ENCODE measurements at regions not wholly inside any gene's neighbourhood (a gene's known extent, or its start where the extent isn't known, plus 50 kb on each side); places are given as distances from the start of the nearest gene placed in this dataset.

DNA sequence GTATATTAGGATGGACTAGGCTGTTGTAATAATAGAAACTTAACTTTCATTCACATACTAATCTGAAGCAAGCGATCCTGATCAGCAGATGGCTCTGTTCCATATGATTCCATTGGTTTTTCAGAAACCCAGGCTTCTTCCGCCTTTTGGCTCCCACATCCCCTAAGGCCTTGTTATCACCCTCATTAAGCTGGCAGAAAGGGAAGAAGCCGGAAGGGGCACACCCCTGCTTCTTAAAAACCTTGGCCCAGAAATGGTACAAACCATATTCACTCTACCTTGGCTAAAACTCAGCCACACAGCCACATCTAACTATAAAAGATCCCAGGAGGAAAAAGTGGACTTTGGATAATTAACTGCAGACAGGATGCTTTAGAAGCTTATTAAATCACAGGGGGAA is 329.2 kb downstream of the PCNX1 start:
- H3K4me1 ChIP-seq: peaks cover 0 to 1% (median 0%) of the 10 kb centered on the region in 3 donors
- no peak overlapping the region for H3K4me3 ChIP-seq
- TF ChIP-seq, protein P1, sequence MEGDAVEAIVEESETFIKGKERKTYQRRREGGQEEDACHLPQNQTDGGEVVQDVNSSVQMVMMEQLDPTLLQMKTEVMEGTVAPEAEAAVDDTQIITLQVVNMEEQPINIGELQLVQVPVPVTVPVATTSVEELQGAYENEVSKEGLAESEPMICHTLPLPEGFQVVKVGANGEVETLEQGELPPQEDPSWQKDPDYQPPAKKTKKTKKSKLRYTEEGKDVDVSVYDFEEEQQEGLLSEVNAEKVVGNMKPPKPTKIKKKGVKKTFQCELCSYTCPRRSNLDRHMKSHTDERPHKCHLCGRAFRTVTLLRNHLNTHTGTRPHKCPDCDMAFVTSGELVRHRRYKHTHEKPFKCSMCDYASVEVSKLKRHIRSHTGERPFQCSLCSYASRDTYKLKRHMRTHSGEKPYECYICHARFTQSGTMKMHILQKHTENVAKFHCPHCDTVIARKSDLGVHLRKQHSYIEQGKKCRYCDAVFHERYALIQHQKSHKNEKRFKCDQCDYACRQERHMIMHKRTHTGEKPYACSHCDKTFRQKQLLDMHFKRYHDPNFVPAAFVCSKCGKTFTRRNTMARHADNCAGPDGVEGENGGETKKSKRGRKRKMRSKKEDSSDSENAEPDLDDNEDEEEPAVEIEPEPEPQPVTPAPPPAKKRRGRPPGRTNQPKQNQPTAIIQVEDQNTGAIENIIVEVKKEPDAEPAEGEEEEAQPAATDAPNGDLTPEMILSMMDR (IDR thresholded peaks at IDR 0.05): no peak
- TF ChIP-seq POLR2AphosphoS5 (IDR thresholded peaks at IDR 0.05) (no peak), EP300 (IDR thresholded peaks at IDR 0.05) (no peak), POLR2A (IDR thresholded peaks at IDR 0.05) (no peak)
- no peaks in the 10 kb centered on the region for H3K27me3 ChIP-seq
- no peaks in the 10 kb centered on the region for H3K9me3 ChIP-seq
- H3K27ac ChIP-seq: no peak overlapping the region
- ATAC-seq: peak; percentile 41
- H3K36me3 ChIP-seq: no peaks in the 10 kb centered on the region
- 66 to 76% methylated on average over 2 to 3 of the region's 3 CpGs for WGBS, 2 donors (ENCODE audit: low coverage in 1 of 2)

- 82 to 97% methylated on average over 3 to 4 of the region's 4 CpGs for WGBS, 2 donors (ENCODE audit: low coverage in 1 of 2)
Measured at GRCh38 chr14:71237556-71237955, 330.3 kb downstream of the PCNX1 start.

DNA sequence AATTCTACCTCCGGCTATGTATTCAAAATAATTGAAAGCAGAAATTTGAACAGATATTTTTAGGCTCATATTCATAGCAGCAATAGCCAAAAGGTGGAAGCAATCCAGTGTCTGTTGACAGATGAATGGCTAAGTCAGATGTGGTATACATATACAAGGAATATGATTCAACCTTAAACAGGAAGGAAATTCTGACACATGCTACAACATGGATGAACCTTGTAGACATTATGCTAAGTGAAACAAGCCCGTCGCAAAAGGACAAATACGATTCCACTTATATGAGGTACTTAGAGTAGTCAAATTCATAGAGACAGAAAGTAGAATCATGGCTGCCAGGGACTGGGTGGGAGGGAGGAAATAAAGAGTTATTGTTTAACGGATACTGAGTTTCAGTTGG is 331.6 kb downstream of the PCNX1 start:
- Histone ChIP-seq H3K36me3 (no peaks in the 10 kb centered on the region), H3K9me3 (no peaks in the 10 kb centered on the region), H3K27ac (no peak overlapping the region), H3K4me1 (peaks cover 0 to 17% (median 0%) of the 10 kb centered on the region in 3 donors), H3K27me3 (no peaks in the 10 kb centered on the region), H3K4me3 (no peak overlapping the region)
- WGBS, 2 donors (ENCODE audit: low coverage in 1 of 2): 79 to 90% methylated on average over 5 of the region's 5 CpGs
- TF ChIP-seq POLR2A (IDR thresholded peaks at IDR 0.05): no peak
- no peak for ATAC-seq

More at GRCh38 chr14:71237556-71237955, 330.3 kb downstream of the PCNX1 start:
- no peak overlapping the region for H3K4me3 ChIP-seq
- peaks cover 0 to 12% (median 0%) of the 10 kb centered on the region in 3 donors for H3K4me1 ChIP-seq
- no peak for ATAC-seq
- no peaks in the 10 kb centered on the region for H3K9me3 ChIP-seq
- TF ChIP-seq EP300 (IDR thresholded peaks at IDR 0.05) (no peak), POLR2AphosphoS5 (IDR thresholded peaks at IDR 0.05) (no peak), POLR2A (IDR thresholded peaks at IDR 0.05) (no peak)
- TF ChIP-seq, protein P1 (IDR thresholded peaks at IDR 0.05): no peak
- no peak overlapping the region for H3K27ac ChIP-seq
- H3K27me3 ChIP-seq: no peaks in the 10 kb centered on the region
- H3K36me3 ChIP-seq: no peaks in the 10 kb centered on the region

DNA sequence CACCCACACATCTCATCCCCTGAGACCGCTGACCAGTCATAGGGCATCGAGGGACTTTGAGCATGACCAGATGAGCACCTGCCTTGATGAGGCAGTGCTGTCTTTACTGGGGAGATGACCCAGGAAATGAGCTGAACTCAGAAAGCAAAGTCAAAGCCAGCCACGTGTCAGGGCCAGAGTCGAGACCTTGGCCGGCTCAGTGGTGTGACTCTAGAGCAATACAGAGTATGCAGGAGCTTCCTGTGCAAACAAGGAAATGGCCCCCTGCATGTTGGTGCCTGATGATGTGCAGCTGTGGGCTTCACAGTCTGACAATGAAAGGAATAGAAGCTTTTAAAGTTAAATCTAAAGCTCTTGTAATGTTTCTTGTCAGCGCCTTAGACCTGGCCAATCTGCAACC is 332.9 kb downstream of the PCNX1 start:
- Histone ChIP-seq H3K36me3 (no peaks in the 10 kb centered on the region), H3K27ac (no peak overlapping the region), H3K9me3 (no peaks in the 10 kb centered on the region), H3K4me3 (no peak overlapping the region), H3K27me3 (no peaks in the 10 kb centered on the region), H3K4me1 (peaks cover 0 to 17% (median 0%) of the 10 kb centered on the region in 3 donors)
- TF ChIP-seq POLR2AphosphoS5 (IDR thresholded peaks at IDR 0.05) (no peak), POLR2A (IDR thresholded peaks at IDR 0.05) (no peak), EP300 (IDR thresholded peaks at IDR 0.05) (no peak)
- TF ChIP-seq, protein P1 (IDR thresholded peaks at IDR 0.05): no peak
- WGBS, 2 donors (ENCODE audit: low coverage in 1 of 2): 66 to 78% methylated on average over 4 of the region's 6 CpGs
- no peak for ATAC-seq

DNA sequence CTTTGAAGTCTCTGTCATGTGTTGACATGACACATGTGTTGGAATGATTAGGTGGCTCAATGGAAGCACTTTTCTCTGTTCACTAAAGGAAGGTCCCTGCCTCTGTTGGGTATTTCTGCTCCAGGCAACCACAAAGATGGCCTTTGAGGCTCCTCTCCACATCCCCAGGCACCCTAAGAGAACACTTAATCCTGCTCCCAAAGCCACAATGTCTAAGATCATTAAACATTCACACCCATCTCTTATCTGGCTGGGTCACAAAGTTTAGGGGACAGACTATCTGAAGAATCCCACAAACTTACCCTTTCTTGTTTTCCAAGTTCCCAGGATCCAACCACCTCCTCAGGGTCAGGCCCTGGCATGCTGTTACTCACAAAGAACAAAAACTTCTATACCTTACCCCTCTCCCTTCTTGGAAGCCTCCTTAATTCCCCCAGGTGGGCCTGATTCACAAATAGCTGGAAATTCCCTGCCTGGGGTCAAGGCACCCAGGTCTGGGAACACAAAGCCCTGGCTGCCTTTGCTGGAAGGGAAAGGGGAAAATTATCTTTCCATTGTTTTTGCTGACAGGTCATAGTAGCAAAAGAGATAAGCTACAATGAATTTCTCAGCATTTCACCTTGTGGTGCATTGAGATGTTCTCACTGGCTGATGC is 333.7 kb downstream of the PCNX1 start:
- Histone ChIP-seq H3K9me3 (no peaks in the 10 kb centered on the region), H3K4me3 (no peak overlapping the region), H3K4me1 (peaks cover 0 to 17% (median 0%) of the 10 kb centered on the region in 3 donors), H3K36me3 (no peaks in the 10 kb centered on the region), H3K27ac (no peak overlapping the region), H3K27me3 (no peaks in the 10 kb centered on the region)
- TF ChIP-seq EP300 (IDR thresholded peaks at IDR 0.05) (no peak), POLR2AphosphoS5 (IDR thresholded peaks at IDR 0.05) (no peak), POLR2A (IDR thresholded peaks at IDR 0.05) (no peak)
- TF ChIP-seq, protein P1 (IDR thresholded peaks at IDR 0.05): no peak
- no peak for ATAC-seq
